HCT116 (cell line): ENCODE measurements at regions not wholly inside any gene's neighbourhood (a gene's known extent, or its start where the extent isn't known, plus 50 kb on each side); places are given as distances from the start of the nearest gene placed in this dataset.

Experiments
- ATAC-seq: fragments of 200-7000 bp; cut with Tn5 transposase; 2 replicates; pipeline ENCODE4 v1.9.1; 2020; ENCODE audit warnings: mild to moderate bottlenecking, moderate library complexity
- BruUV-seq: library from RNA; stranded (reverse); fragments of 400-500 nt; replicated peaks from 2 replicates; lab custom pipeline; 2021; lab: Mats Ljungman, UMichigan
- CTCF ChIA-PET: fragments of 300-600 bp; sonication (Branson Sonifier 250); formaldehyde crosslinking; loops from one replicate; lab custom pipeline; 2021; ENCODE audit warnings: antibody characterized with exemption; lab: Charles Lee
- POLR2A ChIA-PET: fragments of 300-600, 350-600 bp; sonication (Branson Sonifier 250); formaldehyde crosslinking; loops from one replicate; lab custom pipeline; 2021; ENCODE audit warnings: antibody characterized with exemption; lab: Charles Lee
- RAD21 ChIA-PET, 2 experiments: fragments of 300-600 bp; sonication (Branson Sonifier 250); formaldehyde crosslinking; loops; one replicate each; lab custom pipeline; 2023; ENCODE audit warnings: low total read pairs in 2 of 2; ENCODE audit not compliant: uncharacterized antibody in 2 of 2, unreplicated experiment in 2 of 2, low non-redundant PET in 1 of 2; lab: Charles Lee
- DNase-seq: peaks from one replicate; pipeline ENCODE4 v3.0.0-alpha.2; 2010; ENCODE audit warnings: low read depth, low spot score
- H2AFZ ChIP-seq: fragments of 200-600 bp; shearing (Covaris generic), sonication (generic); 2 replicates; pipeline ENCODE4 v1.6.1; 2017; ENCODE audit warnings: low read depth, mixed run types, mixed read lengths, antibody characterized with exemption, low read length; ENCODE audit not compliant: poor library complexity, severe bottlenecking
- H3K27ac ChIP-seq: 2 replicates; pipeline ENCODE4 v1.5.1; 2012; ENCODE audit warnings: low read depth, low read length
- H3K27me3 ChIP-seq: fragments of 200-600 bp; sonication (generic); 2 replicates; pipeline ENCODE4 v1.6.1; 2016; ENCODE audit warnings: mixed run types, low read length, mixed read lengths; ENCODE audit not compliant: insufficient read depth
- H3K36me3 ChIP-seq, 2 experiments: fragments of 200-500 bp in 1 of 2; fragments of 200-600 bp in 1 of 2; sonication (Bioruptor generic) in 1 of 2; sonication (generic) in 1 of 2; 2 replicates each; pipeline versions ENCODE4 v1.5.1 to v1.6.1; 2014 to 2016; ENCODE audit warnings: low read length in 2 of 2, inconsistent platforms in 1 of 2, mixed read lengths in 1 of 2, mixed run types in 1 of 2; ENCODE audit not compliant: insufficient read depth in 2 of 2, control insufficient read depth in 1 of 2
- H3K4me1 ChIP-seq, 2 experiments: fragments of 200-600 bp in 1 of 2; sonication (generic) in 1 of 2; 2 replicates each; pipeline versions ENCODE4 v1.5.1 to v1.6.1; 2012 to 2017; ENCODE audit warnings: low read length in 2 of 2, inconsistent platforms in 1 of 2, mild to moderate bottlenecking in 1 of 2, mixed read lengths in 1 of 2, mixed run types in 1 of 2, moderate library complexity in 1 of 2; ENCODE audit not compliant: insufficient read depth in 2 of 2, control insufficient read depth in 1 of 2
- H3K4me2 ChIP-seq: fragments of 200-600 bp; sonication (generic); 2 replicates; pipeline ENCODE4 v1.6.1; 2017; ENCODE audit warnings: mixed run types, low read length, mixed read lengths
- H3K4me3 ChIP-seq, 2 experiments: fragments of 200-600 bp in 1 of 2; sonication (generic) in 1 of 2; replicated peaks in 1 of 2; 2 replicates each; pipeline ENCODE4 v1.5.1; 2011 to 2016; ENCODE audit warnings: low read length in 2 of 2, control low read depth in 1 of 2, low read depth in 1 of 2, mild to moderate bottlenecking in 1 of 2, mixed read lengths in 1 of 2, mixed run types in 1 of 2
- H3K79me2 ChIP-seq: fragments of 200-600 bp; sonication (generic); 2 replicates; pipeline ENCODE4 v1.6.1; 2017; ENCODE audit warnings: mild to moderate bottlenecking, mixed run types, low read length, moderate library complexity, mixed read lengths; ENCODE audit not compliant: insufficient read depth
- H3K9ac ChIP-seq: fragments of 200-600 bp; sonication (generic); 2 replicates; pipeline ENCODE4 v1.6.1; 2016; ENCODE audit warnings: low read length, mixed read lengths
- H3K9me2 ChIP-seq: fragments of 200-600 bp; sonication (generic), shearing (Covaris generic); 2 replicates; pipeline ENCODE4 v1.6.1; 2017; ENCODE audit warnings: mixed run types, mild to moderate bottlenecking, moderate library complexity; ENCODE audit not compliant: insufficient read depth
- H3K9me3 ChIP-seq, 2 experiments: fragments of 200-500 bp in 1 of 2; fragments of 200-600 bp in 1 of 2; sonication (Bioruptor generic) in 1 of 2; sonication (generic) in 1 of 2; 2 replicates each; pipeline ENCODE4 v1.6.1; 2014 to 2017; ENCODE audit warnings: low read length in 2 of 2, mixed read lengths in 2 of 2, inconsistent platforms in 1 of 2, low read depth in 1 of 2, mild to moderate bottlenecking in 1 of 2, mixed run types in 1 of 2, moderate library complexity in 1 of 2; ENCODE audit not compliant: control insufficient read depth in 1 of 2, insufficient read depth in 1 of 2
- H4K20me1 ChIP-seq: fragments of 200-600 bp; sonication (generic), shearing (Covaris generic); 2 replicates; pipeline ENCODE4 v1.6.1; 2017; ENCODE audit warnings: mixed run types, mild to moderate bottlenecking, moderate library complexity; ENCODE audit not compliant: insufficient read depth
- ELF1 ChIP-seq: IDR thresholded peaks from 2 replicates; pipeline ENCODE4 v1.6.1; 2012; ENCODE audit warnings: low read depth, borderline replicate concordance
- POLR2A ChIP-seq: IDR thresholded peaks from 2 replicates; pipeline ENCODE4 v1.7.0; 2011; ENCODE audit warnings: borderline replicate concordance; ENCODE audit not compliant: insufficient read depth, insufficient read length; ENCODE audit errors: extremely low read depth
- SIN3A ChIP-seq: IDR thresholded peaks from 2 replicates; pipeline ENCODE4 v1.6.1; 2012; ENCODE audit warnings: low read depth
- SP1 ChIP-seq: IDR thresholded peaks from 2 replicates; pipeline ENCODE4 v1.6.1; 2012; ENCODE audit warnings: low read depth
- SRF ChIP-seq: IDR thresholded peaks from 2 replicates; pipeline ENCODE4 v1.6.1; 2012; ENCODE audit warnings: low read depth
- TCF7L2 ChIP-seq: IDR thresholded peaks from 2 replicates; pipeline ENCODE4 v1.7.0; 2011; ENCODE audit warnings: borderline replicate concordance, inconsistent platforms; ENCODE audit not compliant: insufficient read depth, insufficient read length; ENCODE audit errors: extremely low read depth
- YY1 ChIP-seq: IDR thresholded peaks from 2 replicates; pipeline ENCODE4 v1.6.1; 2011; ENCODE audit warnings: low read length, low read depth, moderate library complexity, mild to moderate bottlenecking; ENCODE audit not compliant: insufficient replicate concordance; ENCODE audit errors: extremely low read depth
- ZFX ChIP-seq: fragments of 450-650 bp; IDR thresholded peaks from 2 replicates; pipeline ENCODE4 v1.6.1; 2017
- intact Hi-C: fragments of 100-400 bp; cut with micrococcal nuclease; formaldehyde crosslinking; loops from 2 replicates; pipeline ENCODE4 v1.10.0; 2022

DNA sequence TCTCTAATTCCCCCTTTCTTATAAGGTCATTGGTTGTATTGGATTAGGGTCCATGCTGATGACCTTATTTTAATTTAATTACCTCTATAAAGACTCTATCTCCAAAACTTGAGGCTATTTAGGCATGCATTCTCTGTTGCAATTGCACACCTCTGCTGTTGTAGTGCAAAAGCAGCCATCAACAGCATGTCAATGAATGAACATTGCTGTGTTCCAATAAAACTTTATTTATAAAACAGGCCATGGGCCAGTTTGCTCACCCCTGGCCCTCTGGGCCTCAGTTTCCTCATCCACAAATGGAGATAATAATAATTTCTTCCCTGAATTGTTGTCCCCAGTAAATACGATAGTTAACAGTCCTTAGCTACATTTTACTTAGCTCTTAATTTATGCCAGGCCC lies 100.4 kb upstream of the USP24 start:
- intact Hi-C loops = no loop called here
- Histone ChIP-seq H3K4me1 (peaks cover 0 to 7% of the 10 kb centered on the region in 2 experiments; a peak in 2 of 4 replicates), H3K4me2 (no peak overlapping the region), H3K79me2 (no peaks in the 10 kb centered on the region), H3K36me3 (no peaks in the 10 kb centered on the region), H3K9ac (no peak overlapping the region), H3K9me2 (no peaks in the 10 kb centered on the region), H3K4me3 (no peak overlapping the region), H3K27ac (no peak overlapping the region), H4K20me1 (no peaks in the 10 kb centered on the region), H3K9me3 (no peaks in the 10 kb centered on the region), H3K27me3 (no peaks in the 10 kb centered on the region), H2AFZ (no peak overlapping the region)
- CTCF ChIA-PET = no interaction called here
- RAD21 ChIA-PET = no interaction called here
- TF ChIP-seq ZFX (no peak), SIN3A (no peak)
- no TSS peak for BruUV-seq
- ATAC-seq (no peak), DNase-seq (no peak)
- POLR2A ChIA-PET = no interaction called here

GRCh38 chr1:55314740-55315139 lies 99.6 kb upstream of the USP24 start:
- no peaks in the 10 kb centered on the region for H3K27me3 ChIP-seq
- TF ChIP-seq TCF7L2 = no peak
- TF ChIP-seq SP1 = no peak
- TF ChIP-seq YY1 = no peak
- no peak for TF ChIP-seq POLR2A
- TF ChIP-seq ELF1 = no peak
- no peak for TF ChIP-seq SRF
- TF ChIP-seq, all 23 proteins: peak for 0
- CTCF ChIA-PET = no interaction called here
- intact Hi-C loops = no loop called here
- RAD21 ChIA-PET = no interaction called here
- no peak overlapping the region for H3K27ac ChIP-seq
- DNase-seq (no peak), ATAC-seq (no peak)
- no peaks in the 10 kb centered on the region for H3K9me3 ChIP-seq
- no peak overlapping the region for H3K9ac ChIP-seq
- no peak overlapping the region for H2AFZ ChIP-seq
- POLR2A ChIA-PET = no interaction called here
- H3K4me3 ChIP-seq = no peak overlapping the region
- no peaks in the 10 kb centered on the region for H3K36me3 ChIP-seq
- H3K79me2 ChIP-seq = no peaks in the 10 kb centered on the region
- peaks cover 0 to 13% of the 10 kb centered on the region in 2 experiments; a peak in 2 of 4 replicates for H3K4me1 ChIP-seq
- no peak overlapping the region for H3K4me2 ChIP-seq
- H4K20me1 ChIP-seq = no peaks in the 10 kb centered on the region
- no TSS peak for BruUV-seq
- no peaks in the 10 kb centered on the region for H3K9me2 ChIP-seq
